Testis (tissue), 2 donors: ENCODE measurements at regions not wholly inside any gene's neighbourhood (a gene's known extent, or its start where the extent isn't known, plus 50 kb on each side); places are given as distances from the start of the nearest gene placed in this dataset.

Experiments
- POLR2A ChIP-seq: fragments of 450-650 bp; IDR thresholded peaks from one replicate; pipeline ENCODE4 v1.6.1; 2017; ENCODE audit warnings: antibody characterized with exemption, mild to moderate bottlenecking, moderate library complexity
- TF ChIP-seq, protein P1 (sequence below), 3 experiments: fragments of 450-650 bp in 2 of 3; fragments of 200-600 bp in 1 of 3; sonication (generic) in 1 of 3; IDR thresholded peaks; one replicate each; pipeline ENCODE4 v1.5.1; 2016 to 2019; ENCODE audit warnings: antibody characterized with exemption in 3 of 3, mild to moderate bottlenecking in 2 of 3, moderate library complexity in 1 of 3

DNA sequence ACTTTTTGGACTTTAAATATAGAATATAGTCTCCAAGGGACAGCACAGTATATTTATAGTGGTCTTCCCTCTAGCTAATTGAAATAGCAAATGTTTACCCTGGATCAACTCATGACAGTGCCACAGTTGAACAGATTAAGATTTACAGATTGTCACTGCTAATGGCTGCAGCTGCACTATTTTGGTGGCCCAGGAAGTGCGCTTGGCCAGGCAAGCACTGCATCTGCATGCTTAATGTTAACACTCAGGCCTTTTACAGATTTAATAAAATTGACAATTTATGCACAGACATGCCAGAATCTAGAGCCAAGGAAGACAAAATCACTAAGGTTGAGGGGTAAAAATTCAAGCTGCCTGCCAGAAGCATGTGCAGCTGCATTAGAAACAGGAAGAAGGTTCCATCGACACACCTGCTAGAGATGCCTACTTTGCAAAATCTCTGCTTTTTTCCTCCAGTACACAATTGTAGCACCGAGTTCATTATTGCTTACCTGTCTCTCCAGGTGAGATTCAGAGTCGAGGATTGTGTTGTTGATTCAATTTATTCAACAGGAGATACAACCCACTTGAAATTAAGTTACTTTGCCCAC, 1042.3 kb upstream of the NRXN1 start:
- TF ChIP-seq, protein P1, sequence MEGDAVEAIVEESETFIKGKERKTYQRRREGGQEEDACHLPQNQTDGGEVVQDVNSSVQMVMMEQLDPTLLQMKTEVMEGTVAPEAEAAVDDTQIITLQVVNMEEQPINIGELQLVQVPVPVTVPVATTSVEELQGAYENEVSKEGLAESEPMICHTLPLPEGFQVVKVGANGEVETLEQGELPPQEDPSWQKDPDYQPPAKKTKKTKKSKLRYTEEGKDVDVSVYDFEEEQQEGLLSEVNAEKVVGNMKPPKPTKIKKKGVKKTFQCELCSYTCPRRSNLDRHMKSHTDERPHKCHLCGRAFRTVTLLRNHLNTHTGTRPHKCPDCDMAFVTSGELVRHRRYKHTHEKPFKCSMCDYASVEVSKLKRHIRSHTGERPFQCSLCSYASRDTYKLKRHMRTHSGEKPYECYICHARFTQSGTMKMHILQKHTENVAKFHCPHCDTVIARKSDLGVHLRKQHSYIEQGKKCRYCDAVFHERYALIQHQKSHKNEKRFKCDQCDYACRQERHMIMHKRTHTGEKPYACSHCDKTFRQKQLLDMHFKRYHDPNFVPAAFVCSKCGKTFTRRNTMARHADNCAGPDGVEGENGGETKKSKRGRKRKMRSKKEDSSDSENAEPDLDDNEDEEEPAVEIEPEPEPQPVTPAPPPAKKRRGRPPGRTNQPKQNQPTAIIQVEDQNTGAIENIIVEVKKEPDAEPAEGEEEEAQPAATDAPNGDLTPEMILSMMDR (IDR thresholded peaks at IDR 0.05) = no peak
- no peak for TF ChIP-seq POLR2A
